NCI-H446 (cell line): ENCODE measurements at regions not wholly inside any gene's neighbourhood (a gene's known extent, or its start where the extent isn't known, plus 50 kb on each side); places are given as distances from the start of the nearest gene placed in this dataset.

Experiments
- DNase-seq, 2 experiments: peaks; one replicate each; lab custom pipeline; 2025; lab: John Stamatoyannopoulos, UW

GRCh38 chr2:122219504-122219903 is 464.1 kb downstream of the TSN start:
- no peak for DNase-seq

GRCh38 chr2:122221665-122222064 is 466.2 kb downstream of the TSN start:
- no peak for DNase-seq

GRCh38 chr2:122231296-122231695 is 475.8 kb downstream of the TSN start:
- DNase-seq: no peak

GRCh38 chr2:122233372-122233771 is 477.9 kb downstream of the TSN start:
- no peak for DNase-seq

GRCh38 chr2:122236152-122236874 is 480.9 kb downstream of the TSN start:
- peak; percentile 67 to 97 for DNase-seq

- DNase-seq: no peak
Measured at GRCh38 chr2:122236925-122237324, 481.5 kb downstream of the TSN start.

GRCh38 chr2:122237450-122237849 is 482.0 kb downstream of the TSN start:
- DNase-seq: no peak

- DNase-seq: no peak
Measured at GRCh38 chr2:122238006-122238559, 482.6 kb downstream of the TSN start.

GRCh38 chr2:122239440-122239839 is 484.0 kb downstream of the TSN start:
- DNase-seq: no peak

- DNase-seq: peak; percentile 32 to 86
Measured at GRCh38 chr2:122244598-122245229, 489.3 kb downstream of the TSN start.

- DNase-seq: no peak
Measured at GRCh38 chr2:122249673-122250072, 494.2 kb downstream of the TSN start.

- peak in 1 of 2 experiments; percentile 58 for DNase-seq
Measured at GRCh38 chr2:122251158-122251557, 495.7 kb downstream of the TSN start.

- DNase-seq: no peak
Measured at GRCh38 chr2:122251566-122251965, 496.1 kb downstream of the TSN start.

- DNase-seq: no peak
Measured at GRCh38 chr2:122255924-122256323, 500.5 kb downstream of the TSN start.

- peak; percentile 55 to 85 for DNase-seq
Measured at GRCh38 chr2:122261911-122262310, 506.5 kb downstream of the TSN start.

GRCh38 chr2:122263746-122264145 is 508.3 kb downstream of the TSN start:
- no peak for DNase-seq

GRCh38 chr2:122266636-122267035 is 511.2 kb downstream of the TSN start:
- DNase-seq: peak; percentile 15 to 49

GRCh38 chr2:122267947-122268346 is 512.5 kb downstream of the TSN start:
- DNase-seq: no peak

GRCh38 chr2:122273785-122274419 is 518.5 kb downstream of the TSN start:
- DNase-seq: no peak

GRCh38 chr2:122277956-122278355 is 522.5 kb downstream of the TSN start:
- DNase-seq: no peak

GRCh38 chr2:122300758-122301157 is 545.3 kb downstream of the TSN start:
- DNase-seq: no peak

GRCh38 chr2:122307763-122308162 is 552.3 kb downstream of the TSN start:
- no peak for DNase-seq

GRCh38 chr2:122315306-122315705 is 559.9 kb downstream of the TSN start:
- DNase-seq: no peak
